NOMO-1 treated with DMSO at 0.1 percent for 48 hours (cell line): ENCODE measurements at regions not wholly inside any gene's neighbourhood (a gene's known extent, or its start where the extent isn't known, plus 50 kb on each side); places are given as distances from the start of the nearest gene placed in this dataset.

Source experiments
- DNase-seq: peaks from one replicate; lab custom pipeline; 2025; ENCODE audit not compliant: unreplicated experiment; lab: John Stamatoyannopoulos, UW

GRCh38 chr22:19621373-19622060 is 92.8 kb upstream of the SEPTIN5 start:
- no peak for DNase-seq

GRCh38 chr22:19622061-19622441 is 92.3 kb upstream of the SEPTIN5 start:
- no peak for DNase-seq

GRCh38 chr22:19625331-19626041 is 88.8 kb upstream of the SEPTIN5 start:
- DNase-seq = no peak

- DNase-seq = no peak
Observed at GRCh38 chr22:19626042-19626587, 88.2 kb upstream of the SEPTIN5 start.

GRCh38 chr22:19626666-19627065 is 87.6 kb upstream of the SEPTIN5 start:
- no peak for DNase-seq

- no peak for DNase-seq
Observed at GRCh38 chr22:19628038-19628776, 86.1 kb upstream of the SEPTIN5 start.

- no peak for DNase-seq
Observed at GRCh38 chr22:19629331-19629719, 85.0 kb upstream of the SEPTIN5 start.

- DNase-seq = peak; percentile 73
Observed at GRCh38 chr22:19629720-19630419, 84.4 kb upstream of the SEPTIN5 start.

GRCh38 chr22:19630614-19631013 is 83.7 kb upstream of the SEPTIN5 start:
- no peak for DNase-seq

GRCh38 chr22:19631899-19632667 is 82.2 kb upstream of the SEPTIN5 start:
- DNase-seq = peak; percentile 56

- no peak for DNase-seq
Observed at GRCh38 chr22:19632668-19633148, 81.6 kb upstream of the SEPTIN5 start.

- DNase-seq = no peak
Observed at GRCh38 chr22:19634226-19634975, 79.9 kb upstream of the SEPTIN5 start.

GRCh38 chr22:19635644-19636043 is 78.7 kb upstream of the SEPTIN5 start:
- no peak for DNase-seq

GRCh38 chr22:19636696-19637407 is 77.5 kb upstream of the SEPTIN5 start:
- no peak for DNase-seq

- DNase-seq = no peak
Observed at GRCh38 chr22:19637408-19638281, 76.7 kb upstream of the SEPTIN5 start.

GRCh38 chr22:19638282-19639015 is 75.9 kb upstream of the SEPTIN5 start:
- no peak for DNase-seq

GRCh38 chr22:19639610-19640135 is 74.6 kb upstream of the SEPTIN5 start:
- no peak for DNase-seq
